Lower leg skin (tissue), 4 donors: ENCODE measurements at regions not wholly inside any gene's neighbourhood (a gene's known extent, or its start where the extent isn't known, plus 50 kb on each side); places are given as distances from the start of the nearest gene placed in this dataset.

ENCODE experiments used
- DNase-seq, 2 donors: peaks; one replicate each; pipeline ENCODE4 v3.0.0-alpha.2; 2019; ENCODE audit warnings: low spot score in 2 of 2
- H3K4me3 ChIP-seq: fragments of 200-600 bp; sonication (generic); 2 replicates; pipeline ENCODE4 v1.5.1; 2017; ENCODE audit warnings: mild to moderate bottlenecking, low read depth; ENCODE audit not compliant: poor library complexity, severe bottlenecking
- POLR2A ChIP-seq, 2 donors: fragments of 450-650 bp; IDR thresholded peaks; one replicate each; pipeline ENCODE4 v1.6.1; 2016 to 2017; ENCODE audit warnings: antibody characterized with exemption in 2 of 2, mild to moderate bottlenecking in 1 of 2, moderate library complexity in 1 of 2
- WGBS, 2 donors: methylation state at CpG; one replicate each; pipeline ENCODE4 v1.1.5; 2018; 5-methylcytosine and 5-hydroxymethylcytosine counted together
- intact Hi-C: fragments of 100-400 bp; cut with DNase I; formaldehyde crosslinking; loops from one replicate; pipeline ENCODE4 v1.15.0; 2023; ENCODE audit warnings: low total_unique reads
- TF ChIP-seq, protein P1 (sequence below), 3 donors: fragments of 450-650 bp; IDR thresholded peaks; one replicate each; pipeline ENCODE4 v1.5.1; 2016; ENCODE audit warnings: antibody characterized with exemption in 3 of 3, mild to moderate bottlenecking in 3 of 3, moderate library complexity in 2 of 3

DNA sequence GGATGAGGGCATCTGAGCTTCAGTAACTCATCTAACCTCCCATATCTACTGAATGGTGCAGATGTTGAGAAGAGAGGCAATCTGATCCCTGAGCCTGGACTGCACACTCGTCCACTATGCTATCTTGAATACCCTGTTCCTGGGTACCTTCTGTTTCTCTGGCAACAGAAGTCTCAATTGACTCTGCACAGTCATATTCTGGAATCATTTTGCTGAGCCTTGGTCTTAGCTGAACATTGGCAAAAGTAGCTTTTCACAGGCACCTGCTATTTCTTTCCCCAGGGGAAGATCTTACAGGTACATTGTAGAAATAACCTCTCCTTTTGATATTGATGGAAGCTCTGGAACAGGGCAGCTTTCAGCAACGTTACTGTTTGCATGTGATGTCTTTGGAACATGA is 161.5 kb upstream of the GPR101 start:
- no peak overlapping the region for H3K4me3 ChIP-seq
- WGBS, 2 donors: 18 to 19% methylated on average over 1 to 2 of the region's 2 CpGs
- no peak for DNase-seq
- TF ChIP-seq, protein P1, sequence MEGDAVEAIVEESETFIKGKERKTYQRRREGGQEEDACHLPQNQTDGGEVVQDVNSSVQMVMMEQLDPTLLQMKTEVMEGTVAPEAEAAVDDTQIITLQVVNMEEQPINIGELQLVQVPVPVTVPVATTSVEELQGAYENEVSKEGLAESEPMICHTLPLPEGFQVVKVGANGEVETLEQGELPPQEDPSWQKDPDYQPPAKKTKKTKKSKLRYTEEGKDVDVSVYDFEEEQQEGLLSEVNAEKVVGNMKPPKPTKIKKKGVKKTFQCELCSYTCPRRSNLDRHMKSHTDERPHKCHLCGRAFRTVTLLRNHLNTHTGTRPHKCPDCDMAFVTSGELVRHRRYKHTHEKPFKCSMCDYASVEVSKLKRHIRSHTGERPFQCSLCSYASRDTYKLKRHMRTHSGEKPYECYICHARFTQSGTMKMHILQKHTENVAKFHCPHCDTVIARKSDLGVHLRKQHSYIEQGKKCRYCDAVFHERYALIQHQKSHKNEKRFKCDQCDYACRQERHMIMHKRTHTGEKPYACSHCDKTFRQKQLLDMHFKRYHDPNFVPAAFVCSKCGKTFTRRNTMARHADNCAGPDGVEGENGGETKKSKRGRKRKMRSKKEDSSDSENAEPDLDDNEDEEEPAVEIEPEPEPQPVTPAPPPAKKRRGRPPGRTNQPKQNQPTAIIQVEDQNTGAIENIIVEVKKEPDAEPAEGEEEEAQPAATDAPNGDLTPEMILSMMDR (IDR thresholded peaks at IDR 0.05): no peak
- TF ChIP-seq POLR2A (IDR thresholded peaks at IDR 0.05): no peak
- intact Hi-C loops: loop anchor here (10.0 kb wide), 1 partner anchor 950 kb away; no protein-coding TSS in a partner anchor

DNA sequence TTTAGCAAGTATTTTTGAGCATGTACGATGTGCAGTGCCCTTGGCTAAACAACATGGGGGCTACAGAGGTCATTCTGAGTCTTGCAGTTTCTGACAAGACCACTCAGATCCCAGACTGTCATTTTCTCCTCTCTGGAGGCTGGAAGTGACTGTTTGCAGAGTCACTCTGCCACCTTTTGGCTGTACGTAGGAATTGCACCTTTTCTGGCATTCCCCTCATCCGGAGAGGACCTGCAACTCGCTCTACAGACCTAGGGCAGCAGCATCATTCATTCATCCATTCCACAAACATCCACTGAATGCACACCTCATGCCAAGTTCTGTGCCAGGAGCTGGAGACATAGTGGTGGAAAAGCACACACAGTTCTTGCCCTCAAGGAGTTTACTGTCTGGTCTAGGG is 160.4 kb upstream of the GPR101 start:
- no peak for DNase-seq
- WGBS, 2 donors: 6 to 9% methylated on average over 3 to 4 of the region's 4 CpGs
- intact Hi-C loops: loop anchor here (10.0 kb wide), 1 partner anchor 949 kb away; no protein-coding TSS in a partner anchor
- H3K4me3 ChIP-seq: no peak overlapping the region
- no peak for TF ChIP-seq POLR2A (IDR thresholded peaks at IDR 0.05)
- TF ChIP-seq, protein P1 (IDR thresholded peaks at IDR 0.05): no peak

DNA sequence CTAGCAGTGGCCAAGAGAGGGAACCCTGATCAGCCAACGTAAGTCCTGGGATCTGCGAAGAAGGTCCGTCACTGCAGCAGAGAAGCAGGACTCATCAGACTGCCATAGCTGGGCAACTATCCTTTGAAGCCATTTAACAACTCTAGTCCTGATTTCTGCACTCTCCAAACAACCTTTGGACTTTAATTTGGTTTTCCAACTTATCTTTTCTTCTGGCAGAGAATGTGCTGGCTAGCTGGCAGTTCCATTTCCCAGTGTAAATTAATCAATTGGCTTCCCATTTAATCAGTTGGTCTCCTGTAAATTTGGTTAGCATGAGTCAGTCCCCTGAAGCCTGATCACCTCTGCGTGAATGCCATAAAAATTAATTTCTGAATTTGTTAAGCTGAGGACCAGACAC is 153.7 kb upstream of the GPR101 start:
- no peak for DNase-seq
- H3K4me3 ChIP-seq: no peak overlapping the region
- intact Hi-C loops: no loop called here
- WGBS, 2 donors: 58 to 85% methylated on average over 4 of the region's 4 CpGs
- no peak for TF ChIP-seq POLR2A (IDR thresholded peaks at IDR 0.05)
- TF ChIP-seq, protein P1 (IDR thresholded peaks at IDR 0.05): no peak

DNA sequence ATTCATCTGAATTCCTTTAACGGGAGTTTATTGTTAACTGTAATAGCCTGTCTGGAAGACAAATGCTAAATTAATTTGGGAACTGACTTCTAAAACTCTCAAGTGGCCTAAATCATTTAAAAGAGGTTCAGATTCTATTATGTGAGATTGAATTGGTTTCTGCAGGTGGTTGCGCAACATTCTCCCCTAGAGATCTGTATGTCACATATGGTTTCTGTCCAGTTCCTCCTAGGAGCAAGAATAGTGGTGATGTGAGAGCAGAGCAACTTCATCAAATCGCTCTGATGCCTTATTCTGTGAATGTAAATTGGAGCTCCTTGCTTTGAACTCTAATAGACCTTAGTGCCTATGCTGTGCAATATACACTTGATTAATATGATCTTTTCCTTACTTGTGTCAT is 144.6 kb upstream of the GPR101 start:
- no peak for DNase-seq
- 44 to 47% methylated on average over 3 of the region's 3 CpGs for WGBS, 2 donors
- no peak overlapping the region for H3K4me3 ChIP-seq
- intact Hi-C loops: no loop called here
- TF ChIP-seq, protein P1 (IDR thresholded peaks at IDR 0.05): no peak
- TF ChIP-seq POLR2A (IDR thresholded peaks at IDR 0.05): no peak

DNA sequence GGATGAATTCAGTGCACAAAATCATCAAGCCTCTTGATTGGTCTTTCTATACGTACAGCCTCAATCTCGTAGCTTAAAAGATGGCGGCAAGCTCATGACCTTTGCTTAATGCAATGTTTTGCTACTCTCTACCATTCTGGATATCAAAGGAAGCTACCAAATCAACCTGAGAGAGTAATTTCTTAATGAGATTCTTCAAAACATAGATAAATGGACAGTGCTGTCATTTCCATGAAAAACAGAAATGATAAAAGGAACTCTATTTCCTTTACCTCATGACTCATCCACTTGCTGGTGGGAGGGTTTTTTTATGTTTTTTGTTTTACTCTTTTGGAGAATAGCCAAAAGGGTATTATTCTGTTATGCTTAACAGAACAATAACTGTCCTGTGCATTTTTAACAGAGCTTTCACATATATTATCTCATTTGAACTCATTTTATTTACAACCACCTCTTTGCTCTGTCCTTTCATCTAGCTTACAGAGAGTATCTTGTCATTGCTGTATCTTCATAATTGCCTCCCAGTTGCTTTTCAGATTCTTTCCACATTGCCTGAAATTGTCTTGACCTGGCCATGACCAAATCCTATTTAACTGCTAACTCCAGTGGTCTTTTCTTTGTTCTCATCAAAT is 138.6 kb upstream of the GPR101 start:
- intact Hi-C loops: no loop called here
- WGBS, 2 donors: 91 to 94% methylated on average over 3 of the region's 3 CpGs
- DNase-seq: no peak
- H3K4me3 ChIP-seq: no peak overlapping the region
- TF ChIP-seq POLR2A (IDR thresholded peaks at IDR 0.05): no peak
- TF ChIP-seq, protein P1 (IDR thresholded peaks at IDR 0.05): no peak

DNA sequence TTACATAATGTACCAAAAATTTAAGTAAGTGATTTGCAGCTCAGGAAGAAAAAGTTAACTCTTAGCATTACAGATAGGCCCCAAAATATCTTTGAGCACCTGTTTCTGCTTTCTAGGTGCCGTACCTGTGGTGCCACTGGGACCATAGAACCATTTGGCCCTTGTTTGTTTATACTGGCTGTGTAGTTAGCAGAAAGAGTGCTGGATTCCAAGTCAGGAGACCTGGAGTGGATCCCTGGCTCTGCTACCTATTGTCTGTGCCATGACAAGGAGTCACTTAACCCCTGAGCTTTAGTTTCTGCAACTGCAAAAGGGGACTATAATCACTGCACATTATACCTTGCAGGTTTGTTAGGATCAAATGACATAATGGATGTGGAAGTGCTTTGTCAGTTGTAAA is 137.8 kb upstream of the GPR101 start:
- 46 to 50% methylated on average over 1 of the region's 1 CpG for WGBS, 2 donors
- TF ChIP-seq POLR2A (IDR thresholded peaks at IDR 0.05): no peak
- TF ChIP-seq, protein P1 (IDR thresholded peaks at IDR 0.05): no peak
- intact Hi-C loops: no loop called here
- H3K4me3 ChIP-seq: no peak overlapping the region
- DNase-seq: no peak
